HCT116 (cell line): ENCODE measurements at regions not wholly inside any gene's neighbourhood (a gene's known extent, or its start where the extent isn't known, plus 50 kb on each side); places are given as distances from the start of the nearest gene placed in this dataset.

Source experiments
- CTCF ChIP-seq, 3 experiments: fragments of 200-600 bp in 1 of 3; sonication (generic) in 1 of 3; IDR thresholded peaks in 2 of 3; conservative IDR thresholded peaks in 1 of 3; 2 replicates each; pipeline ENCODE4 v1.5.1; 2012 to 2017; ENCODE audit warnings: low read depth in 2 of 3, low read length in 2 of 3, antibody characterized with exemption in 1 of 3, borderline replicate concordance in 1 of 3, control low read depth in 1 of 3, mild to moderate bottlenecking in 1 of 3, mixed read lengths in 1 of 3, mixed run types in 1 of 3, moderate library complexity in 1 of 3; ENCODE audit not compliant: insufficient read depth in 1 of 3
- EZH2 ChIP-seq: fragments of 200-600 bp; sonication (generic); IDR thresholded peaks from 2 replicates; pipeline ENCODE4 v1.6.1; 2017; ENCODE audit warnings: antibody characterized with exemption, mixed run types
- EZH2phosphoT487 ChIP-seq: fragments of 200-600 bp; IDR thresholded peaks from 2 replicates; pipeline ENCODE4 v1.6.1; 2018; ENCODE audit warnings: antibody characterized with exemption, borderline replicate concordance
- POLR2A ChIP-seq: IDR thresholded peaks from 2 replicates; pipeline ENCODE4 v1.7.0; 2011; ENCODE audit warnings: borderline replicate concordance; ENCODE audit not compliant: insufficient read depth, insufficient read length; ENCODE audit errors: extremely low read depth
- POLR2AphosphoS5 ChIP-seq: IDR thresholded peaks from 2 replicates; pipeline ENCODE4 v1.6.1; 2011; ENCODE audit warnings: mild to moderate bottlenecking, low read depth, low read length, moderate library complexity
- SP1 ChIP-seq: IDR thresholded peaks from 2 replicates; pipeline ENCODE4 v1.6.1; 2012; ENCODE audit warnings: low read depth
- ZBTB33 ChIP-seq: IDR thresholded peaks from 2 replicates; pipeline ENCODE4 v1.6.1; 2011; ENCODE audit warnings: mild to moderate bottlenecking, low read length, moderate library complexity; ENCODE audit not compliant: insufficient replicate concordance; ENCODE audit errors: extremely low read depth
- ZFX ChIP-seq: fragments of 450-650 bp; IDR thresholded peaks from 2 replicates; pipeline ENCODE4 v1.6.1; 2017

- TF ChIP-seq CTCF (IDR thresholded peaks at IDR 0.05 in 2 of 3, conservative IDR thresholded peaks at IDR 0.05 in 1 of 3; ENCODE audit: borderline replicate concordance in 1 of 3, insufficient read depth in 1 of 3, low read depth in 2 of 3, low read length in 2 of 3) (no peak), EZH2 (no peak), ZBTB33 (no peak), POLR2A (no peak), ZFX (no peak), SP1 (no peak), POLR2AphosphoS5 (no peak), EZH2phosphoT487 (no peak)
Observed at GRCh38 chr14:41960281-41960680, 353.6 kb downstream of the LRFN5 start.
